ENCODE measurements at regions not wholly inside any gene's neighbourhood (a gene's known extent, or its start where the extent isn't known, plus 50 kb on each side); places are given as distances from the start of the nearest gene placed in this dataset.

- H3K9me3 ChIP-seq, result no peaks in the 10 kb centered on the region
- H3K36me3 ChIP-seq, result no peaks in the 10 kb centered on the region
- no peak overlapping the region for H3K4me3 ChIP-seq
- no peak for DNase-seq
- H3K27me3 ChIP-seq, result no peaks in the 10 kb centered on the region
Observed at GRCh38 chr5:106152569-106152968, 1518.2 kb downstream of the EFNA5 start.

DNA sequence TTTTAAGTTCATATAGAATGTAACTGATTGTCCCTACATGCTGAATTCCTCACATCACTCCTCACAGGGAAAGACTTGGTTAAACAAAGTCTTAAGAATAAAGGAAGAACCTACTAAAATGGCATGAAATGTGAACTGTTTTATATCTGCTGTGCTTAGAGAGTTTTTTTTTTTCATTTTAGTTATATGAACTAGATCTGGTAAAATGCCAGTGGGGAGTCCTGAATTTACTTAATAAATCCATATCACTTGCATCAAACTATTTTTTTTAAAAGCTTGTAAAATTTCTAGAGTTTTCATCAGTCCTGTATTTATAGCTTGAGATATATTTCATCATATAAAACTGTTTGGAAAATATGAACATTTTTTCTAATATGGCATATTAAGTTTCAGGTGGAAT, 1528.6 kb downstream of the EFNA5 start:
- DNase-seq, result no peak
- no peak overlapping the region for H3K4me3 ChIP-seq
- no peaks in the 10 kb centered on the region for H3K27me3 ChIP-seq
- peaks cover under 1% of the 10 kb centered on the region; the same call in 1 of the 2 replicates for H3K9me3 ChIP-seq
- no peaks in the 10 kb centered on the region for H3K36me3 ChIP-seq

- Histone ChIP-seq H3K27me3 (no peaks in the 10 kb centered on the region), H3K36me3 (no peaks in the 10 kb centered on the region), H3K9me3 (no peaks in the 10 kb centered on the region; the same call in 1 of the 2 replicates), H3K4me3 (no peak overlapping the region)
- no peak for DNase-seq
Observed at GRCh38 chr5:106140101-106140500, 1530.6 kb downstream of the EFNA5 start.

DNA sequence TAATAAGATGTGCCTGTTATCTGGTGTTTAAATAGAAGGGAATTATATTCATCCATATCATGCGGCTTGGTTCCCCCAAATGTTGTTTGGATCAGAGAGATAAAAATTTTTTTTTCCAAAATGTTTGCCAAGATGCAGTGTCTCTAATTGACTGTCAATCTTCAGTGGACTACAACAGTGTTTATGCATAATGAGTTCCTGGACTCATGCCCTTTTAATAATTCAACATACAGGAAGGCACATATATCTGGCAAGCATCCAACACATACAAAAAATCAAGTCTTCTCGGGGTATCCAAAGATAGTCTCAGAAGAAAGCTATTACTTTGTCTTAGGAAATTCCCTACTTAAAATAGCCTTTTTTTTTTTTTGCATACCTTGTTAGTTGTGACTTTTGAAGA, 1534.7 kb downstream of the EFNA5 start:
- no peaks in the 10 kb centered on the region; the same call in 1 of the 2 replicates for H3K9me3 ChIP-seq
- H3K4me3 ChIP-seq, result no peak overlapping the region
- no peak for DNase-seq
- H3K27me3 ChIP-seq, result no peaks in the 10 kb centered on the region
- H3K36me3 ChIP-seq, result no peaks in the 10 kb centered on the region

DNA sequence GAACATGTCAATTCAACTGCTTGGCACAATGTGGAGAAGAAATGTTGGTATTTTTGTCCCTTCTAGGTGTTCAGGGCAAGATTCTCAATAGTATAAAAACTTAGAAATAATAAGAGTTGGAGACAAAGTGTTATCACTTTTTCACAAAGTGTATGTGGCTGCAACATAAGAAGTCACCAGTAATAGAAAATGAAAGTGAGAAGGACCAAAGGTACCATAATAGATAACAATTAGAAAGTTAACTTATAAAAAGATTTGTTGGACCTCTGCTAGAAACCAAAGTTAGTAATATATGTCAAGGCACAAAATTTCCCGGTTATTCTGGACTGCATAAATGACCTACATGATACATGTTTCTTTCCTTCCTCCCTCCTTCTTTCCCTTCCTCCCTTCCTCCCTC, 1535.3 kb downstream of the EFNA5 start:
- no peaks in the 10 kb centered on the region for H3K27me3 ChIP-seq
- no peak for DNase-seq
- no peak overlapping the region for H3K4me3 ChIP-seq
- no peaks in the 10 kb centered on the region for H3K36me3 ChIP-seq
- H3K9me3 ChIP-seq, result no peaks in the 10 kb centered on the region; the same call in 1 of the 2 replicates

DNA sequence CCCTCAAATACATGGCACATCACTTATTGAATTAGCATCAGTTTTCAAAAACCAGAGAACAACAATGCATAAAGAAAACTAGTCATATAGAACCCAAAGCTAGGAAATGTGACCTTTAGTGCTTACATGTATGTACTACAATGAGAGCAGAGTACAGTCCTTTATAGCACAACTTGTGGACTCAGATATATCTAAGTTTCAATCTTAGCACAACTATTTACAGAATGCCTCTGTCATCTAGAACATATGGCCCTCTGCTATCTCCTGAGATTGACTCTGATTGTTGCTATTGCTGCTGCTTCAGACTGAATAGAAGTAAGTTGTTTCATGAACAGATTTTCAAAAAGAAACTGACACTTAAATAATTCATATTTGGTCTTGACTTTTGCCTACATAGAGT, 1536.2 kb downstream of the EFNA5 start:
- Histone ChIP-seq H3K9me3 (no peaks in the 10 kb centered on the region; the same call in 1 of the 2 replicates), H3K27me3 (no peaks in the 10 kb centered on the region), H3K4me3 (no peak overlapping the region), H3K36me3 (no peaks in the 10 kb centered on the region)
- no peak for DNase-seq

- Histone ChIP-seq H3K36me3 (no peaks in the 10 kb centered on the region), H3K27me3 (no peaks in the 10 kb centered on the region), H3K9me3 (no peaks in the 10 kb centered on the region), H3K4me3 (no peak overlapping the region)
- no peak for DNase-seq
Observed at GRCh38 chr5:106127985-106128384, 1542.8 kb downstream of the EFNA5 start.

GRCh38 chr5:106127341-106127781, 1543.4 kb downstream of the EFNA5 start:
- no peaks in the 10 kb centered on the region for H3K9me3 ChIP-seq
- no peak for DNase-seq
- H3K36me3 ChIP-seq, result no peaks in the 10 kb centered on the region
- no peak overlapping the region for H3K4me3 ChIP-seq
- no peaks in the 10 kb centered on the region for H3K27me3 ChIP-seq

- H3K27me3 ChIP-seq, result no peaks in the 10 kb centered on the region
- no peaks in the 10 kb centered on the region for H3K36me3 ChIP-seq
- DNase-seq, result peak; percentile 23
- no peak overlapping the region for H3K4me3 ChIP-seq
- H3K9me3 ChIP-seq, result no peaks in the 10 kb centered on the region
Observed at GRCh38 chr5:106121972-106122605, 1548.6 kb downstream of the EFNA5 start.

- no peaks in the 10 kb centered on the region for H3K36me3 ChIP-seq
- H3K27me3 ChIP-seq, result no peaks in the 10 kb centered on the region
- H3K9me3 ChIP-seq, result no peaks in the 10 kb centered on the region
- H3K4me3 ChIP-seq, result no peak overlapping the region
- no peak for DNase-seq
Observed at GRCh38 chr5:106116682-106117081, 1554.1 kb downstream of the EFNA5 start.

DNA sequence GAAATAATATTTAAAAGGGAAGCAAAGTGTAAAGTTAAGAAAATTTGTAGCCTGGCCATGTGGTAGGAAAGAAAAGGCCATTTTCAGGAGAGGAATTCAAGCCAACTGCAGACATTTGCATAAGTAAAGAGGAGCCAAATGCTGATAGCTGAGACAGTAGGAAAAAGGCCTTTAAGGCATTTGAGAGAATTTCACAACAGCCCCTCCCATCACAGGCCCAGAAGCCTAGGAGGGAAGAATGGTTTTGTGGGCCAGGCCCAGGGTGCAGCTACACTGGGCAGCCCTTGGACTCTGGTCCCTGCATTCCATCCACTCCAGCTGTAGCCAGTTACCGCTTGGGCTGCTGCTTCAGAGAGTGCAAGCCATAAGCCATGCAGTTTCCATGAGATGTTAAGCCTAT, 1556.8 kb downstream of the EFNA5 start:
- no peak overlapping the region for H3K4me3 ChIP-seq
- H3K27me3 ChIP-seq, result no peaks in the 10 kb centered on the region
- DNase-seq, result no peak
- no peaks in the 10 kb centered on the region for H3K9me3 ChIP-seq
- no peaks in the 10 kb centered on the region for H3K36me3 ChIP-seq

GRCh38 chr5:106106384-106106783, 1564.4 kb downstream of the EFNA5 start:
- H3K9me3 ChIP-seq, result no peaks in the 10 kb centered on the region
- DNase-seq, result no peak
- H3K4me3 ChIP-seq, result no peak overlapping the region
- H3K36me3 ChIP-seq, result no peaks in the 10 kb centered on the region
- H3K27me3 ChIP-seq, result no peaks in the 10 kb centered on the region

GRCh38 chr5:106097340-106097739, 1573.4 kb downstream of the EFNA5 start:
- Histone ChIP-seq H3K36me3 (no peaks in the 10 kb centered on the region), H3K4me3 (no peak overlapping the region), H3K27me3 (no peaks in the 10 kb centered on the region), H3K9me3 (peaks cover 5% of the 10 kb centered on the region; the same call in 1 of the 2 replicates)
- DNase-seq, result peak; percentile 40

DNA sequence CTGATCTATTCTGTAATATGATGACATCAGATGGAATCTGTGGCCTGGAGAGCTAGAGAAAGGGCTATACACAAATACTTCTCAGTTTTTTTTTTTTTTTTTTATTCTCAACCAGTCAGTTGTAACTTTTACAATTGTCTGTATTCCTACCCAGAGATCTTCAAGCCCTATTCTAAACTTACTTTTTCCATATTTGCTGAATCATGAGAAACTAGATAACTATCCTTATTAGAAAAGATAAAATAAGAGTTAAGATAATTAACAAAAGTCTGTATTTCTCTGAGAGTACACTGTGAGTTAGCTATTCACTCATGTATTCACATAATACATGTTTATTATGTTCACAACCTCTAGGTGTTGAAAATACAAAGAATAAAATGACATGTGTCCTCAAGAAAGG, 1575.9 kb downstream of the EFNA5 start:
- H3K9me3 ChIP-seq, result peaks cover 3% of the 10 kb centered on the region; the same call in 1 of the 2 replicates
- no peak for DNase-seq
- no peaks in the 10 kb centered on the region for H3K27me3 ChIP-seq
- no peaks in the 10 kb centered on the region for H3K36me3 ChIP-seq
- no peak overlapping the region for H3K4me3 ChIP-seq

DNA sequence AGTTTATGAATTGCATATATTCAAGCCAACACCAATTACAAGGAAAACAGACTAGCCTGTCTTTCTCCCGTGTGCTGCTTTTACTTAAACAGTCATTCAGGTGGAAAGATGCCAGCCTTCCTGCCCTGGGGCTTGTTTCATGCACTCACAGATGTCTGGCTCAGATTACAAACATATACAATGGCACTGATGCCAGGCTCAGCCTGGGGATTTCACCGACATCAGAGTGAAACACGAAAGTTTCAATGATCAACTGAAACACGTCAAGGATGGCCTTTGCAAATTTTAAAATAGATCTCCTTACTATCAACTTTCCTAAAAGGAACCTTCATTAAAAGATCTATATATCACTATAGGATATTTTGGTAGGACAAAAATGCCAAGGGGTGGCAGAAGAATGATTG, 1576.5 kb downstream of the EFNA5 start:
- Histone ChIP-seq H3K36me3 (no peaks in the 10 kb centered on the region), H3K27me3 (no peaks in the 10 kb centered on the region), H3K9me3 (no peaks in the 10 kb centered on the region), H3K4me3 (no peak overlapping the region)
- peak; percentile 97 for DNase-seq

DNA sequence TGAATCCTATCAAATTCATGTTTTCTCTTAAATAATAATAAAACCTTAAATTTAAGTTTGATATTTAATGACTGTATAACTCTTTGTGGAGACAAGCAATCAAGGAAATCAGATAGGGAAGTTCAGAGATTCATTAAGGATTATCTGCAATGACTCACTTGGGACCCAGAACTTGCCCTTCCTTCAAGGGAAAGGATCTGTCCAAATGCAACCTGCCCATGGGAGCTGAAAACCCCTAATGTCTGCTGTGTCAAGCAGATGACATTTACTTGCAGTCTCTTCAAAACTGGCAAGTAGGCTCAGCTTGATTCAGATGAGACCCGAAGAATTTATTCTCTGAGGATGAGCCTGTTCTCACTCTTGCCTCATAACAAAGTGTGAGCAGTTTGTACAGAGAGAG, 1577.6 kb downstream of the EFNA5 start:
- Histone ChIP-seq H3K27me3 (no peaks in the 10 kb centered on the region), H3K36me3 (no peaks in the 10 kb centered on the region), H3K9me3 (no peaks in the 10 kb centered on the region), H3K4me3 (no peak overlapping the region)
- DNase-seq, result no peak

GRCh38 chr5:106092455-106092854, 1578.3 kb downstream of the EFNA5 start:
- DNase-seq, result no peak
- no peak overlapping the region for H3K4me3 ChIP-seq
- H3K9me3 ChIP-seq, result no peaks in the 10 kb centered on the region
- H3K27me3 ChIP-seq, result no peaks in the 10 kb centered on the region
- no peaks in the 10 kb centered on the region for H3K36me3 ChIP-seq

- Histone ChIP-seq H3K4me3 (no peak overlapping the region), H3K36me3 (no peaks in the 10 kb centered on the region), H3K9me3 (no peaks in the 10 kb centered on the region), H3K27me3 (no peaks in the 10 kb centered on the region)
- no peak for DNase-seq
Observed at GRCh38 chr5:106089073-106089472, 1581.7 kb downstream of the EFNA5 start.

All from MG63 (cell line).